ENCODE measurements at regions not wholly inside any gene's neighbourhood (a gene's known extent, or its start where the extent isn't known, plus 50 kb on each side); places are given as distances from the start of the nearest gene placed in this dataset.

GRCh38 chr2:44051593-44052347 is 56.0 kb upstream of the LRPPRC start:
- Mint-ChIP-seq H3K27me3 (ENCODE audit: low read depth) (no peaks in the 10 kb centered on the region), H3K27ac (no peak overlapping the region), H3K4me1 (no peaks in the 10 kb centered on the region), H3K9me3 (no peaks in the 10 kb centered on the region), H3K36me3 (no peaks in the 10 kb centered on the region), H3K4me3 (no peak overlapping the region)
- no peak for DNase-seq (ENCODE audit: low spot score in 2 of 2, unreplicated experiment in 2 of 2)
- no peak for TF ChIP-seq CTCF (IDR thresholded peaks at IDR 0.05; ENCODE audit: unreplicated experiment)

GRCh38 chr2:44052584-44052983 is 56.8 kb upstream of the LRPPRC start:
- no peak for DNase-seq (ENCODE audit: low spot score in 2 of 2, unreplicated experiment in 2 of 2)
- no peaks in the 10 kb centered on the region for H3K36me3 Mint-ChIP-seq
- H3K4me3 Mint-ChIP-seq = no peak overlapping the region
- no peak overlapping the region for H3K27ac Mint-ChIP-seq
- no peak for TF ChIP-seq CTCF (IDR thresholded peaks at IDR 0.05; ENCODE audit: unreplicated experiment)
- H3K9me3 Mint-ChIP-seq = no peaks in the 10 kb centered on the region
- no peaks in the 10 kb centered on the region for H3K4me1 Mint-ChIP-seq
- H3K27me3 Mint-ChIP-seq (ENCODE audit: low read depth) = no peaks in the 10 kb centered on the region

- Mint-ChIP-seq H3K4me1 (no peaks in the 10 kb centered on the region), H3K27me3 (ENCODE audit: low read depth) (no peaks in the 10 kb centered on the region), H3K4me3 (no peak overlapping the region), H3K36me3 (no peaks in the 10 kb centered on the region), H3K9me3 (no peaks in the 10 kb centered on the region), H3K27ac (no peak overlapping the region)
- TF ChIP-seq CTCF (IDR thresholded peaks at IDR 0.05; ENCODE audit: unreplicated experiment) = no peak
- DNase-seq (ENCODE audit: low spot score in 2 of 2, unreplicated experiment in 2 of 2) = no peak
Observed at GRCh38 chr2:44053052-44053451, 57.3 kb upstream of the LRPPRC start.

GRCh38 chr2:44053456-44053855 is 57.7 kb upstream of the LRPPRC start:
- H3K4me1 Mint-ChIP-seq = no peaks in the 10 kb centered on the region
- H3K27me3 Mint-ChIP-seq (ENCODE audit: low read depth) = no peaks in the 10 kb centered on the region
- no peaks in the 10 kb centered on the region for H3K9me3 Mint-ChIP-seq
- no peaks in the 10 kb centered on the region for H3K36me3 Mint-ChIP-seq
- no peak overlapping the region for H3K4me3 Mint-ChIP-seq
- TF ChIP-seq CTCF (IDR thresholded peaks at IDR 0.05; ENCODE audit: unreplicated experiment) = no peak
- H3K27ac Mint-ChIP-seq = no peak overlapping the region
- no peak for DNase-seq (ENCODE audit: low spot score in 2 of 2, unreplicated experiment in 2 of 2)

GRCh38 chr2:44055229-44055628 is 59.4 kb upstream of the LRPPRC start:
- Mint-ChIP-seq H3K9me3 (peaks cover 7% of the 10 kb centered on the region), H3K27me3 (ENCODE audit: low read depth) (no peaks in the 10 kb centered on the region), H3K27ac (no peak overlapping the region), H3K36me3 (no peaks in the 10 kb centered on the region), H3K4me1 (no peaks in the 10 kb centered on the region), H3K4me3 (no peak overlapping the region)
- no peak for DNase-seq (ENCODE audit: low spot score in 2 of 2, unreplicated experiment in 2 of 2)
- TF ChIP-seq CTCF (IDR thresholded peaks at IDR 0.05; ENCODE audit: unreplicated experiment) = no peak
